ENCODE measurements at regions not wholly inside any gene's neighbourhood (a gene's known extent, or its start where the extent isn't known, plus 50 kb on each side); places are given as distances from the start of the nearest gene placed in this dataset.
"Not testable (repeated sequence)": the region's sequence is repeated elsewhere in the genome, so short reads cannot be mapped to it uniquely, and the experiment has no call there.

GRCh38 chr11:121914508-121915059 is 201.4 kb downstream of the BLID start:
- H3K4me1 ChIP-seq = no peaks in the 10 kb centered on the region
- H3K36me3 ChIP-seq = no peaks in the 10 kb centered on the region
- no peaks in the 10 kb centered on the region for H3K27me3 ChIP-seq
- 40 to 42% methylated on average over 2 of the region's 2 CpGs for WGBS, 2 donors
- TF ChIP-seq POLR2A (IDR thresholded peaks at IDR 0.05) = no peak
- DNase-seq = no peak
- no peaks in the 10 kb centered on the region for H3K9me3 ChIP-seq
- no peak overlapping the region for H3K27ac ChIP-seq
- intact Hi-C loops (cut with DNase I) = no loop called here
- no peak overlapping the region for H3K4me3 ChIP-seq

GRCh38 chr11:121909596-121909995 is 206.4 kb downstream of the BLID start:
- intact Hi-C loops (cut with DNase I) = no loop called here
- TF ChIP-seq POLR2A (IDR thresholded peaks at IDR 0.05) = no peak
- no peak for TF ChIP-seq CTCF (IDR thresholded peaks at IDR 0.05)
- H3K9me3 ChIP-seq = no peaks in the 10 kb centered on the region
- H3K4me3 ChIP-seq = no peak overlapping the region
- H3K27ac ChIP-seq = no peak overlapping the region
- H3K36me3 ChIP-seq = no peaks in the 10 kb centered on the region
- H3K27me3 ChIP-seq = no peaks in the 10 kb centered on the region
- no peak for DNase-seq
- WGBS, 2 donors = 66 to 86% methylated on average over 2 of the region's 2 CpGs
- H3K4me1 ChIP-seq = no peaks in the 10 kb centered on the region

GRCh38 chr11:121907379-121907778 is 208.6 kb downstream of the BLID start:
- no peak overlapping the region for H3K4me3 ChIP-seq
- no peaks in the 10 kb centered on the region for H3K36me3 ChIP-seq
- intact Hi-C loops (cut with DNase I) = no loop called here
- H3K9me3 ChIP-seq = no peaks in the 10 kb centered on the region
- 60 to 64% methylated on average over 2 of the region's 2 CpGs for WGBS, 2 donors
- DNase-seq = no peak
- no peaks in the 10 kb centered on the region for H3K27me3 ChIP-seq
- TF ChIP-seq CTCF (IDR thresholded peaks at IDR 0.05) (no peak), POLR2A (IDR thresholded peaks at IDR 0.05) (no peak)
- no peaks in the 10 kb centered on the region for H3K4me1 ChIP-seq
- H3K27ac ChIP-seq = no peak overlapping the region

DNA sequence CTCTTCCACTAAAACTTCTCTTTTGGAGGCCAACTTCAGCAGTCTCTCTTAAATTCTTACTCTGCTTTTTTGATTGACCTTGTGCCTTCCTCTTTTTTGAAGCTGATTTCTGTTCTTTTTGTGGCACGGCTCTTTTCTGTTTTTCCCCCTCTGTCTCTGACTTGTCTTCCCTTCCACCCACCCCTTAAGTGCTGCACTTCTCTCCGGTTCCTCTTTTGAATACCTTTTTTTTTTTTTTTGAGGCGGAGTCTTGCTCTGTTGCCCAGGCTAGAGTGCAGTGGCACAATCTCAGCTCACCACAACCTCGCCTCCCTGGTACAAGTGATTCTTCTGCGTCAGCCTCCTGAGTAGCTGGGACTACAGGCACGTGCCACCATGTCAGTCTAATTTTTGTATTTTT is 211.9 kb downstream of the BLID start:
- intact Hi-C loops (cut with DNase I) = no loop called here
- Histone ChIP-seq H3K4me1 (no peaks in the 10 kb centered on the region), H3K27me3 (peaks cover 0 to 7% (median 0%) of the 10 kb centered on the region in 4 donors), H3K4me3 (no peak overlapping the region), H3K27ac (no peak overlapping the region), H3K36me3 (no peaks in the 10 kb centered on the region), H3K9me3 (no peaks in the 10 kb centered on the region)
- TF ChIP-seq CTCF (IDR thresholded peaks at IDR 0.05) = no peak
- no peak for TF ChIP-seq POLR2A (IDR thresholded peaks at IDR 0.05)
- WGBS, 2 donors = 57 to 67% methylated on average over 6 of the region's 6 CpGs
- DNase-seq = no peak

GRCh38 chr11:121901886-121902285 is 214.1 kb downstream of the BLID start:
- intact Hi-C loops (cut with DNase I) = no loop called here
- Histone ChIP-seq H3K27me3 (peaks cover 0 to 14% (median 0%) of the 10 kb centered on the region in 4 donors), H3K4me3 (no peak overlapping the region), H3K27ac (no peak overlapping the region), H3K36me3 (no peaks in the 10 kb centered on the region), H3K4me1 (no peaks in the 10 kb centered on the region), H3K9me3 (no peaks in the 10 kb centered on the region)
- WGBS, 2 donors = 85 to 91% methylated on average over 4 of the region's 4 CpGs
- no peak for TF ChIP-seq CTCF (IDR thresholded peaks at IDR 0.05)
- no peak for TF ChIP-seq POLR2A (IDR thresholded peaks at IDR 0.05)
- DNase-seq = no peak

GRCh38 chr11:121901417-121901816 is 214.6 kb downstream of the BLID start:
- H3K27me3 ChIP-seq = peaks cover 0 to 14% (median 0%) of the 10 kb centered on the region in 4 donors
- H3K9me3 ChIP-seq; intact Hi-C loops (cut with DNase I); H3K4me1 ChIP-seq; H3K27ac ChIP-seq; H3K4me3 ChIP-seq; H3K36me3 ChIP-seq; DNase-seq: not testable (repeated sequence)
- WGBS, 2 donors = 35 to 46% methylated on average over 2 of the region's 2 CpGs
